ENCODE measurements at regions not wholly inside any gene's neighbourhood (a gene's known extent, or its start where the extent isn't known, plus 50 kb on each side); places are given as distances from the start of the nearest gene placed in this dataset.
A peak's percentile ranks its signal among the peaks of the same experiment; 100 is the strongest.

DNA sequence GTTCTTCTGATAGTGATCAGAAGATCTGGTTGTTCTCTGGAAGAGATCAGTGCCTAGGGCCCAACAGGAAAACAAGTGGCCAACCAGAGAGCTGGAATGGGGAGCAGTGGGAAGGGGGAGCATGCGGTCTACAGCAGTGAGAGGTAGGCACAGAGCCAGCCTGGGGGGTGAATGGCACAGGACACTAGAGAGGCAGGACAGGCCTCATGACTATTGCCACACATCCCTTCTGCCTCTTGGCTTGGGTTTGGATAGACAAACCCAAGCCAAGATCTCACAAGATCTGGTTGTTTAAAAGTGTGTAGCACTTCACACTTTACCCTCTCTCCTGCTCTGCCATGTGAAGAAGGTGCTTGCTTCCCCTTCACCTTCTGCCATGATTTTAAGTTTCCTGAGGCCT, 224.4 kb downstream of the ARHGAP12 start:
- intact Hi-C loops (cut with DNase I), result loop anchor here (10.0 kb wide), 1 partner anchor 91 kb away; no protein-coding TSS in a partner anchor
- H3K4me3 ChIP-seq, result no peak overlapping the region
- DNase-seq (no peak), ATAC-seq (no peak)
- TF ChIP-seq POLR2A (IDR thresholded peaks at IDR 0.05), result no peak
- TF ChIP-seq, protein P1, sequence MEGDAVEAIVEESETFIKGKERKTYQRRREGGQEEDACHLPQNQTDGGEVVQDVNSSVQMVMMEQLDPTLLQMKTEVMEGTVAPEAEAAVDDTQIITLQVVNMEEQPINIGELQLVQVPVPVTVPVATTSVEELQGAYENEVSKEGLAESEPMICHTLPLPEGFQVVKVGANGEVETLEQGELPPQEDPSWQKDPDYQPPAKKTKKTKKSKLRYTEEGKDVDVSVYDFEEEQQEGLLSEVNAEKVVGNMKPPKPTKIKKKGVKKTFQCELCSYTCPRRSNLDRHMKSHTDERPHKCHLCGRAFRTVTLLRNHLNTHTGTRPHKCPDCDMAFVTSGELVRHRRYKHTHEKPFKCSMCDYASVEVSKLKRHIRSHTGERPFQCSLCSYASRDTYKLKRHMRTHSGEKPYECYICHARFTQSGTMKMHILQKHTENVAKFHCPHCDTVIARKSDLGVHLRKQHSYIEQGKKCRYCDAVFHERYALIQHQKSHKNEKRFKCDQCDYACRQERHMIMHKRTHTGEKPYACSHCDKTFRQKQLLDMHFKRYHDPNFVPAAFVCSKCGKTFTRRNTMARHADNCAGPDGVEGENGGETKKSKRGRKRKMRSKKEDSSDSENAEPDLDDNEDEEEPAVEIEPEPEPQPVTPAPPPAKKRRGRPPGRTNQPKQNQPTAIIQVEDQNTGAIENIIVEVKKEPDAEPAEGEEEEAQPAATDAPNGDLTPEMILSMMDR (IDR thresholded peaks at IDR 0.05), result no peak
- H3K27me3 ChIP-seq, result no peaks in the 10 kb centered on the region
- H3K36me3 ChIP-seq (replicated peaks in 1 of 2; ENCODE audit: insufficient read depth in 1 of 2, low read depth in 2 of 2), result no peaks in the 10 kb centered on the region
- H3K9me3 ChIP-seq, result no peaks in the 10 kb centered on the region
- H3K4me1 ChIP-seq, result peaks cover 3% of the 10 kb centered on the region
- 92 to 100% methylated on average over 1 of the region's 1 CpG for WGBS, 2 donors
- no peak overlapping the region for H3K27ac ChIP-seq

DNA sequence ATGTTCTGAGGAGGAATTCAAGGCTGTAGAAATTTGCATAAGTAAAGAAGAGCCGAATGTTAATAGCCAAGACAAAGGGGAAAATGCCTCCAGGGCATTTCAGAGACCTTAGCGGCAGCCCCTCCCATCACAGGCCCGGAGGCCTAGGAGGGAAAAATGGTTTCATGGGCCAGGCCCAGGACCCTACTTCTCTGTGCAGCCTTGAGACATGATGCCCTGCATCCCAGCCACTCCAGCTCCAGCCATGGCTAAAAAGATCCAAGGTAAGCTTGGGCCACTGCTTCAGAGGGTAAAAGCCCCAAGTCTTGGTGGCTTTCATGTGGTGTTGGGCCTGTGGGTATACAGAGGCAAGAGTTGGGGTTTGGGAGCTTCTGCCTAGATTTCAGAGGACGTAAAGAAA, 225.7 kb downstream of the ARHGAP12 start:
- Histone ChIP-seq H3K9me3 (no peaks in the 10 kb centered on the region), H3K27ac (no peak overlapping the region), H3K36me3 (replicated peaks in 1 of 2; ENCODE audit: insufficient read depth in 1 of 2, low read depth in 2 of 2) (no peaks in the 10 kb centered on the region), H3K4me3 (no peak overlapping the region), H3K4me1 (no peaks in the 10 kb centered on the region), H3K27me3 (no peaks in the 10 kb centered on the region)
- 76 to 80% methylated on average over 4 of the region's 4 CpGs for WGBS, 2 donors
- intact Hi-C loops (cut with DNase I), result loop anchor here (10.0 kb wide), 1 partner anchor 92 kb away; no protein-coding TSS in a partner anchor
- DNase-seq (no peak), ATAC-seq (no peak)
- TF ChIP-seq POLR2A (IDR thresholded peaks at IDR 0.05), result no peak
- TF ChIP-seq, protein P1 (IDR thresholded peaks at IDR 0.05), result no peak

DNA sequence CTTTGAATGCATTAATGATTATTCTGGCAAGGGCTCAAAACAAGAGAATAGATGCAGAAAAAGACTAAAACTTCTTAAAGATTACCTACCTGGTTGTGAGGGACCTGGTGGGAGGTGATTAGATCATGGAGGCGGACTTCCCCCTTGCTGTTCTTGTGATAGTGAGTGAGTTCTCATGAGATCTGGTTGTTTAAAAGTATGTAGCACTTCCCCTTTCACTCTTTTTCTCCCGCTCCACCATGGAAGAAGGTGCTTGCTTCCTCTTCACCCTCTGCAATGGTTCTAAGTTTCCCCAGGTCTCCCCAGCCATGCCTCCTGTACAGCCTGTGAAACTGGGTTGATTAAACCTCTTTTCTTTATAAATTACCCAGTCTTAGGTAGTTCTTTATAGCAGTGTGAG, 226.6 kb downstream of the ARHGAP12 start:
- no peak for DNase-seq
- WGBS, 2 donors, result 76 to 96% methylated on average over 2 of the region's 2 CpGs
- TF ChIP-seq, protein P1 (IDR thresholded peaks at IDR 0.05), result no peak
- TF ChIP-seq POLR2A (IDR thresholded peaks at IDR 0.05), result peak in 1 of 3 donors; percentile 21
- intact Hi-C loops (cut with DNase I), result loop anchor here (10.0 kb wide), 1 partner anchor 93 kb away; no protein-coding TSS in a partner anchor
- Histone ChIP-seq H3K4me3 (no peak overlapping the region), H3K9me3 (no peaks in the 10 kb centered on the region), H3K36me3 (replicated peaks in 1 of 2; ENCODE audit: insufficient read depth in 1 of 2, low read depth in 2 of 2) (no peaks in the 10 kb centered on the region), H3K27me3 (no peaks in the 10 kb centered on the region), H3K4me1 (no peaks in the 10 kb centered on the region), H3K27ac (peak overlapping the region in 1 of 4 donors; percentile 32)
- no peak for ATAC-seq

DNA sequence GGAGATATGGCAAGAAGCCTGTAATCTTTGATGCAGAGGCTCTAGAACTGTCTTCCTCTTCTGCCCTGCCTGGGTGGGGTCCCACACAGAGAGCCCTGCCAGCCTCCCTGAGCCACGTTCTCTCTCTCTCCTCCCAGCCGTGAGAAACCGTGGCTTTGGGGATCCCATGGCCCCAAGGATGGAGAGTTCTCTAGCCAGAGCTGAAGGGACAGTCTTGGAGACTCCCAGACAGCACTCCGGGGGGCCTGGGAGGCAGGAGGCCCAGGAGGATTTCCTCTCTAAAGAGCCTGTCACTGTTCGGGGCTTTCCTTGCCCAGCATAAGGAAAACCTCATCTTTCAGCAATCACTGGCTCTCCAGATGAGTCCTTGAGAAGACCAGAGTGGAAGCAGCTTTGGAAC, 227.1 kb downstream of the ARHGAP12 start:
- Histone ChIP-seq H3K4me1 (no peaks in the 10 kb centered on the region), H3K4me3 (no peak overlapping the region), H3K36me3 (replicated peaks in 1 of 2; ENCODE audit: insufficient read depth in 1 of 2, low read depth in 2 of 2) (no peaks in the 10 kb centered on the region), H3K27ac (peak overlapping the region in 2 of 4 donors; percentile 32 to 52), H3K27me3 (no peaks in the 10 kb centered on the region), H3K9me3 (no peaks in the 10 kb centered on the region)
- no peak for DNase-seq
- ATAC-seq, result no peak
- WGBS, 2 donors, result 40 to 50% methylated on average over 1 to 5 of the region's 5 CpGs
- intact Hi-C loops (cut with DNase I), result loop anchor here (10.0 kb wide), 1 partner anchor 93 kb away; no protein-coding TSS in a partner anchor
- TF ChIP-seq, protein P1 (IDR thresholded peaks at IDR 0.05), result no peak
- no peak for TF ChIP-seq POLR2A (IDR thresholded peaks at IDR 0.05)

DNA sequence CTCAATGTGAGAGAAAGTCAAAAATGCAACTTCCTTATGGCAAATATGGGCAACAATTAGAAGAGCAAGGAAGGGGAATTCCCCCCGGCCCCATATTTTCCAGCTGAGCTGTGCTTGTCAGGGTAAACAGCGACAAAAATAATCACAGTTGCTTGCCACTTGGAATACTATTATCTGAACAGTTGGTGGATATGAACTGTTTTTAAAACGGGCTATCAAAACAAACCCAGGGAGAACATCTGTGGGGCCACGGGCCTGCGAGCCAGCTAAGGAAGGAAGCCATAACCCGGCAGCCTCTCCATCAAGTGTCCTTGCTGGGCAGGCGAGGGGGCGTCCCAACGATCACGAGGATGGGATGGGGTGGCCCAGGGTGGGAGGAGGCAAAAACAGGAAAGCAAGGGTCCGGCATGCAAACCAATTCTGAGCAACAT, 228.4 kb downstream of the ARHGAP12 start:
- H3K36me3 ChIP-seq (replicated peaks in 1 of 2; ENCODE audit: insufficient read depth in 1 of 2, low read depth in 2 of 2), result no peaks in the 10 kb centered on the region
- no peak overlapping the region for H3K4me3 ChIP-seq
- no peak overlapping the region for H3K27ac ChIP-seq
- no peak for DNase-seq
- 75 to 76% methylated on average over 11 of the region's 11 CpGs for WGBS, 2 donors
- intact Hi-C loops (cut with DNase I), result loop anchor here (10.0 kb wide), 1 partner anchor 95 kb away; no protein-coding TSS in a partner anchor
- H3K9me3 ChIP-seq, result no peaks in the 10 kb centered on the region
- H3K4me1 ChIP-seq, result no peaks in the 10 kb centered on the region
- TF ChIP-seq POLR2A (IDR thresholded peaks at IDR 0.05), result no peak
- TF ChIP-seq, protein P1 (IDR thresholded peaks at IDR 0.05), result no peak
- H3K27me3 ChIP-seq, result no peaks in the 10 kb centered on the region
- ATAC-seq, result no peak

Measured in body of pancreas (tissue), 4 donors.